22Rv1 (cell line): ENCODE measurements at regions not wholly inside any gene's neighbourhood (a gene's known extent, or its start where the extent isn't known, plus 50 kb on each side); places are given as distances from the start of the nearest gene placed in this dataset.

ENCODE experiments used
- H3K27ac ChIP-seq: fragments of 450-650 bp; 2 replicates; pipeline ENCODE4 v1.5.1; 2017
- CTCF ChIP-seq: fragments of 450-650 bp; IDR thresholded peaks from 2 replicates; pipeline ENCODE4 v1.5.1; 2017; ENCODE audit warnings: mild to moderate bottlenecking
- ZFX ChIP-seq: fragments of 450-650 bp; IDR thresholded peaks from 2 replicates; pipeline ENCODE4 v1.6.1; 2017; ENCODE audit warnings: antibody characterized with exemption, borderline replicate concordance

GRCh38 chr21:43278359-43278758 lies 109.6 kb downstream of the CRYAA start:
- no peak overlapping the region for H3K27ac ChIP-seq
- no peak for TF ChIP-seq ZFX
- TF ChIP-seq CTCF: no peak

DNA sequence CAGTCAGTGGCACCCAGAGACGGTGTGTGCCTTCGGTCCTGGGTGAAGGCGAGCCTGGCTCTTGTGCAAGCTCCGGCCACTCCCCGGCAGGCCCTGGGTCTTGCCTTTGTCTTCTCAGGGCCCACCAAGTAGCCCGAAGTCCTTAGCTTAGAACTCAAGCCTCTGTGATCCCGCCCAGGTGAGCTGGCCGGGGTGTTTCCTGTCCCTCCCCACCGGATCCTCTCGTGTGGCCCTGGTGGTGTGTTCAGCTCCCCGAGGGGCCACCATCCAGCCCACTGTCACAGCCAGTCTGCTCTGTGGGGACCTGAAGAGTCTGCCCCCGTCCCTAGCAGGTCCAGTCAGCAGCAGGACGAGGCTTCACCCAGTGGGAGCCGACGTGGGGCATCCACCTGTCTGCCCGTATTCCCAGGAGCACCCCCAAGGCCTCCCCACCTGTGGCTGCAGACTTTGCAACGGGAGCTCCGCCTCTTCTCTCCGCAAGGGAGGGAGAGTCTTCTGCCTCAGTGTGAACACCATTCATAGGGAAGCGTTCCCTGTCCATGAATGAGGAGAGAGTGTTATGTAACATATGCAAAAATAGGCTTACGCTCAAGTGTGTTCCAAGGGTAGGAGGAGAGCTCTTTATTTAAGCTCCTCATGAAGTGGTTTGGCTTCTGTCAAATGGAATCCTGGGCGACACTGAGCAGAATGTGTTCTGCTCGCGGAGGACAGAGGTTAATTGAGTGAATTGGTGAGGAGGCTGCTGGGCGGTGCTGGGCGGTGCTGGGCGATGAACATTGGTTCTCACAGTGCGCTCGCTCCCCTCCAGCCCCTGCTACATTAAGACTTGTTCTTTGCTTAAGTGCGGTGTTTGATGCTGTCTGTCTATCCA lies 108.9 kb downstream of the CRYAA start:
- TF ChIP-seq ZFX: no peak
- TF ChIP-seq CTCF: no peak
- H3K27ac ChIP-seq: no peak overlapping the region

DNA sequence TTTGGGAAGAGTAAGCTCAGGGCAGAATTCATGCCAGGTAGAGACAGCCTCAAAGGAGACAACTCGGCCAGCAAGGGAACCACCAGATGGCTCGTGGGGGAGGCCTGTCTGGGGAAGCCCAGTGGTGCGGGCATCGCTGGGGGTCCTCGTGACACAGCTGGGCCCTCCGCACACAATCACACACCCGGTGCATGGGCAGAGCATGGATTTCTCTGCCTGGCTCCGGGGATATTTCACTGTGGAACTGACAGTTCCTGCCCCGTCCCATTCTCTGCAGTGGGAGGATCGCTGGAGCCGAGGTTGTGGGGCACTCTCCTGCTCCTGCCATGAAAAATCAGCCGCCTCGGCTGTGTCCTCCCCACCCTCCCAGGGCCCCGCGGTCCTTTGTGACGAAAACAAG lies 108.0 kb downstream of the CRYAA start:
- no peak for TF ChIP-seq CTCF
- TF ChIP-seq ZFX: no peak
- no peak overlapping the region for H3K27ac ChIP-seq

DNA sequence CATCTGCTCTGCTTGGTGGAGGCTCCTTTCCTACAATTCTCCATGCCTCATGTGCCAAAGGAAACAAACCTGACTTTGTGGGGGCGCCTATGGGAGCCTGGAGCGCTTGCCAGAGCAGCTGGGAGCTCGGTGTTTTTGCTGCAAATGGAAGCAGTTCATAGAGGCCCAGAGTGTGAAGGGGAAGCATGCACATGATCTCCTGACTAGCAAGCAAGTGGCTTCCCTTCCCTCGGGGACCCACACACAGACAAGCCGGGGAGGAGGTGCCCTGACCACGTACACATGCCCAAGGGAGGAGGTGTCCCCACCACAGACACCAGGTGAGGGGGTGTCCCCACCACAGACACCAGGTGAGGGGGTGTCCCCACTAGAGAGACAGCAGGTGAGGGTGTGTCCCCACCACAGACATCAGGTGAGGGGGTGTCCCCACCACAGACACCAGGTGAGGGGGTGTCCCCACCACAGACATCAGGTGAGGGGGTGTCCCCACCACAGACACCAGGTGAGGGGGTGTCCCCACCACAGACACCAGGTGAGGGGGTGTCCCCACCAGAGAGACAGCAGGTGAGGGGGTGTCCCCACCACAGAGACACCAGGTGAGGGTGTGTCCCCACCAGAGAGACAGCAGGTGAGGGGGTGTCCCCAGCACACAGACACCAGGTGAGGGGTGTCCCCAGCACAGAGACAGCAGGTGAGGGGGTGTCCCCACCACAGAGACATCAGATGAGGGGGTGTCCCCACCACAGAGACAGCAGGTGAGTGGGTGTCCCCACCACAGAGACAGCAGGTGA lies 106.8 kb downstream of the CRYAA start:
- no peak overlapping the region for H3K27ac ChIP-seq
- no peak for TF ChIP-seq CTCF
- no peak for TF ChIP-seq ZFX

DNA sequence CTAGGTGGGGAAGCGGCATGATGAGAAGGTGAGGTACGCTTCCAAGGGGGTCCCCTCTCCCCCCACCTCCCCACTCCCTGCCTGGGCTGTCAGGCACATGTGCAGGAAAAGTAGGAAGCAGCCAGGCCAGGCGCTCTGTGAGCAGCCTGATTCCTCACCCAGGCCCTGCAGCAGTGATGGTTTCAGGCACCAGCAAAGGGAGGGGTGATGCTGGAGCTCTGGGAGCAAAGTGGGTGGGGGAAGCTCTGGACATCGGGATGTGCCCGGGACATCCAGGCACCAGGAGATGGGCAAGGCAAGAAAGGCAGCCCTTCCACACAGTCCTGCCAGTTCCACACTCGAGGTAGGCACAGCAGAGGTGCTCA lies 106.1 kb downstream of the CRYAA start:
- TF ChIP-seq ZFX: no peak
- no peak overlapping the region for H3K27ac ChIP-seq

DNA sequence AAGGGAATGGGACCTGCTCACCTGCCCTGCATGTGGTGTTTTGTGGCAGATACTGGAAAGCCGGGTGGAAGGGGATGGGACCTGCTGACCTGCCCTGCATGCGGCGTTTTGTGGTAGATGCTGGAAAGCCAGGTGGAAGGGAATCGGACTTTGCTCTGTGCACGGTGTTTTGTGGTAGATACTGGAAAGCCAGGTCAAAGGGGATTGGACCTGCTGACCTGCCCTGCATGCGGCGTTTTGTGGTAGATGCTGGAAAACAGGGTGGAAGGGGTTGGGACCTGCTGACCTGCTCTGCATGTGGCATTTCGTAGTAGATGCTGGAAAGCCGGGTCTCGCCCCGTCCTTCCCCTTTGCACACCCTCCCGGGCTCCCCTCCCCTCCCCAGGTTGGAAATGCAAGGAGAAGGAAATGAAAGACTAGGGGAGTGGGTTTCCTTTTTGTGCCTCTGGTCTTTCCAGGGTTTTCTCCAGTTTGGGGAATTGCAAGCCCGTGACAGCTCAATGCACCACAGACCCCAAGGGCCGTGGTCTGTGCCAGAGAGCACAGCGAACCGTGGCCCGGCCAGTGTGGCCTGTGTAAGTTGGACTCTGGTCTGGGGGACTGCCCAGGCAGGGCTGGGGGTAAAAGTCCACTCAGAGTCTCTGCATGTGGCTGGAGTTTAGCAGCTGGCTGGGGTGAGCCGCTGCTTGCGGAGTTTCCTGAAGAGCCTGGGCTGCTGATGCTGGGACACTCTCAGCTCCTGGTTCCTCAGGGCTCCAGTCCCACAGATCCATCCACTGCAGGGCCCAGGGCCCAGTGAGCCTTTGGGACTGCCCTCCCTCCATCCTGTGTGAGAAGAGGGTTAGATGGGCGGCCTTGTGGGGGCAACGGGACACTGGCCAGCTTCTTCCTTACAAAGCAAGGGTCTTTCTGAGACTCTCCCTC lies 105.5 kb downstream of the CRYAA start:
- no peak overlapping the region for H3K27ac ChIP-seq
- no peak for TF ChIP-seq ZFX
- no peak for TF ChIP-seq CTCF

- no peak overlapping the region for H3K27ac ChIP-seq
- TF ChIP-seq CTCF (no peak), ZFX (no peak)
These were observed 104.9 kb downstream of the CRYAA start for GRCh38 chr21:43273708-43274021.
